Spleen (tissue), 11 donors: ENCODE measurements at regions not wholly inside any gene's neighbourhood (a gene's known extent, or its start where the extent isn't known, plus 50 kb on each side); places are given as distances from the start of the nearest gene placed in this dataset.

Experiments used
- DNase-seq: peaks from one replicate; pipeline ENCODE4 v3.0.0-alpha.2; 2020
- H3K27ac ChIP-seq, 8 donors: fragments of 200-600 bp; sonication (generic) in 7 of 8; 1 replicate in 4 of 8; 2 replicates in 4 of 8; pipeline versions ENCODE4 v1.5.0 to v1.8.0; 2016 to 2021; ENCODE audit warnings: inconsistent platforms in 4 of 8, mild to moderate bottlenecking in 4 of 8, moderate library complexity in 1 of 8
- H3K27me3 ChIP-seq, 7 donors: fragments of 200-600 bp; sonication (generic) in 6 of 7; replicated peaks in 1 of 7; 1 replicate in 4 of 7; 2 replicates in 3 of 7; pipeline versions ENCODE4 v1.5.0 to v1.8.0; 2016 to 2021; ENCODE audit warnings: inconsistent platforms in 3 of 7, mild to moderate bottlenecking in 1 of 7
- H3K36me3 ChIP-seq, 6 donors: fragments of 200-600 bp; sonication (generic) in 5 of 6; 1 replicate in 4 of 6; 2 replicates in 2 of 6; pipeline versions ENCODE4 v1.5.0 to v1.8.0; 2016 to 2021; ENCODE audit warnings: inconsistent platforms in 2 of 6
- H3K4me1 ChIP-seq, 6 donors: fragments of 200-600 bp; sonication (generic) in 5 of 6; 1 replicate in 3 of 6; 2 replicates in 3 of 6; pipeline versions ENCODE4 v1.5.0 to v1.8.0; 2016 to 2021; ENCODE audit warnings: inconsistent platforms in 3 of 6
- H3K4me3 ChIP-seq, 8 donors: fragments of 200-600 bp; sonication (generic) in 7 of 8; 1 replicate in 4 of 8; 2 replicates in 4 of 8; pipeline versions ENCODE4 v1.5.0 to v1.8.0; 2016 to 2021; ENCODE audit warnings: inconsistent platforms in 4 of 8, mild to moderate bottlenecking in 4 of 8, moderate library complexity in 2 of 8
- H3K9me3 ChIP-seq, 8 donors: fragments of 200-600 bp; sonication (generic) in 7 of 8; 1 replicate in 4 of 8; 2 replicates in 4 of 8; pipeline versions ENCODE4 v1.5.0 to v1.8.0; 2016 to 2021; ENCODE audit warnings: inconsistent platforms in 4 of 8
- CTCF ChIP-seq, 11 experiments: fragments of 200-600 bp in 7 of 11; fragments of 450-650 bp in 4 of 11; sonication (generic) in 4 of 11; IDR thresholded peaks in 8 of 11; conservative IDR thresholded peaks in 3 of 11; 1 replicate in 7 of 11; 2 replicates in 4 of 11; pipeline versions ENCODE4 v1.4.0 to v1.8.0; 2016 to 2021; ENCODE audit warnings: antibody characterized with exemption in 11 of 11, inconsistent platforms in 4 of 11, mild to moderate bottlenecking in 1 of 11
- POLR2A ChIP-seq, 3 donors: fragments of 450-650 bp; IDR thresholded peaks; one replicate each; pipeline ENCODE4 v1.5.1; 2017; ENCODE audit warnings: antibody characterized with exemption in 3 of 3, mild to moderate bottlenecking in 1 of 3
- POLR2AphosphoS5 ChIP-seq, 3 donors: sonication (generic); formaldehyde crosslinking; IDR thresholded peaks; one replicate each; pipeline ENCODE4 v1.5.1; 2017; ENCODE audit warnings: antibody characterized with exemption in 3 of 3
- WGBS, 5 donors: extraction: QIAGEN DNeasy Blood & Tissue Kit in 3 of 5; methylation state at CpG; one replicate each; pipeline versions ENCODE4 v1.1.5 to v1.1.7; 2013 to 2018; 5-methylcytosine and 5-hydroxymethylcytosine counted together
- intact Hi-C: fragments of 100-400 bp; cut with DNase I; formaldehyde crosslinking; loops from one replicate; pipeline ENCODE4 v1.15.0; 2023; ENCODE audit warnings: low total_unique reads
- donor health status: healthy with polysubstance abuse.
- donor health status: DM: no; HTN: no; CAD: no; lungs with moderate emphysema.
- donor health status: DM: no; HTN: no; CAD: no.
- donor health status: Bipolar disorder and iron deficiency.
- donor health status: healthy.
- donor health status: DM: no; HTN: no; CAD: no.
- donor health status: DM: yes; HTN: yes; CAD: no.

GRCh38 chr2:122100756-122101155 lies 345.3 kb downstream of the TSN start:
- H3K27me3 ChIP-seq, result peaks cover 0 to 4% (median 0%) of the 10 kb centered on the region in 7 donors
- no peaks in the 10 kb centered on the region for H3K4me1 ChIP-seq
- H3K36me3 ChIP-seq, result no peaks in the 10 kb centered on the region
- DNase-seq, result no peak
- no peak for TF ChIP-seq POLR2AphosphoS5 (IDR thresholded peaks at IDR 0.05)
- TF ChIP-seq CTCF (IDR thresholded peaks at IDR 0.05 in 8 of 11, conservative IDR thresholded peaks at IDR 0.05 in 3 of 11), result no peak
- no peak for TF ChIP-seq POLR2A (IDR thresholded peaks at IDR 0.05)
- no peaks in the 10 kb centered on the region for H3K9me3 ChIP-seq
- intact Hi-C loops, result no loop called here
- no peak overlapping the region for H3K4me3 ChIP-seq
- H3K27ac ChIP-seq, result no peak overlapping the region

- no peaks in the 10 kb centered on the region for H3K4me1 ChIP-seq
- H3K9me3 ChIP-seq, result no peaks in the 10 kb centered on the region
- H3K4me3 ChIP-seq, result no peak overlapping the region
- H3K27ac ChIP-seq, result no peak overlapping the region
- H3K27me3 ChIP-seq, result peaks cover 0 to 4% (median 0%) of the 10 kb centered on the region in 7 donors
- no peaks in the 10 kb centered on the region for H3K36me3 ChIP-seq
- DNase-seq, result no peak
- intact Hi-C loops, result no loop called here
- WGBS, 5 donors, result 83 to 92% (median 87%) methylated on average over 5 of the region's 5 CpGs
- TF ChIP-seq CTCF (IDR thresholded peaks at IDR 0.05 in 8 of 11, conservative IDR thresholded peaks at IDR 0.05 in 3 of 11) (no peak), POLR2A (IDR thresholded peaks at IDR 0.05) (no peak), POLR2AphosphoS5 (IDR thresholded peaks at IDR 0.05) (no peak)
Observed at GRCh38 chr2:122101319-122101718, 345.9 kb downstream of the TSN start.

DNA sequence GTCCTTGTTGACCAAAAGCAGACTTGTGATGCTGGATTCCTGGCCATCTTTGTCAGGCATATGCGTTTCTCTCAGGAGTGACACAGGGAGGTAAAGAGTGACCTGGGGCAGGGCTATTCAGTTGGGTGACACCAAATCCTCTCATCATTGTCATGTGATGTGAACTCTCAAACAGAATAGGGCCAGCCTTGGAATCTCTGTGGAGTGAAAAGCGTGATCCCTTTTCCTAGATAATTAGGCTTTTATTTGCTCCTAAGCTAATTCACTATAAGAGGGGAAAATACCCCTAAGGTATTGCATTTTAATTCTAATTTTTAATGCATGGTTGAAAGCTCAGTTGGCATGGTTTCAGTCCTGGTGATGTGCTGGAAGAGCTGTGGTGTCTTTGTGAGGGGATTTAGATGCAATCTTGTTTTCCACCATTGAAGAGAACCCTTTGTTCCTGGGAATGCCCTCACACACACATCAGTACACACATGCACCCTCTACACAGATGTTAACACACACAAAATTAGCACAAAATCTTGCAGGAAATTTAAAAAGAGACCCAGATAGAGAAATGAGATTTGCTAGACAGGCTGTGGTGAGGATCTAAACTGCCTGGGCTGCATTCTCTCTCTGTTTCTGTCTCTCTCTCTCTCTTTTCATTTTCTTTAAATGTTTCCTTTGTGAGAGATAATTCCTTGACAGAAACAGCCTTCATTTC lies 349.9 kb downstream of the TSN start:
- TF ChIP-seq POLR2A (IDR thresholded peaks at IDR 0.05) (no peak), CTCF (IDR thresholded peaks at IDR 0.05 in 8 of 11, conservative IDR thresholded peaks at IDR 0.05 in 3 of 11) (no peak), POLR2AphosphoS5 (IDR thresholded peaks at IDR 0.05) (no peak)
- Histone ChIP-seq H3K9me3 (no peaks in the 10 kb centered on the region), H3K4me1 (no peaks in the 10 kb centered on the region), H3K36me3 (no peaks in the 10 kb centered on the region), H3K4me3 (no peak overlapping the region), H3K27ac (no peak overlapping the region), H3K27me3 (peaks cover 0 to 3% (median 0%) of the 10 kb centered on the region in 7 donors)
- 77 to 95% (median 84%) methylated on average over 2 of the region's 2 CpGs for WGBS, 5 donors
- intact Hi-C loops, result no loop called here
- no peak for DNase-seq

DNA sequence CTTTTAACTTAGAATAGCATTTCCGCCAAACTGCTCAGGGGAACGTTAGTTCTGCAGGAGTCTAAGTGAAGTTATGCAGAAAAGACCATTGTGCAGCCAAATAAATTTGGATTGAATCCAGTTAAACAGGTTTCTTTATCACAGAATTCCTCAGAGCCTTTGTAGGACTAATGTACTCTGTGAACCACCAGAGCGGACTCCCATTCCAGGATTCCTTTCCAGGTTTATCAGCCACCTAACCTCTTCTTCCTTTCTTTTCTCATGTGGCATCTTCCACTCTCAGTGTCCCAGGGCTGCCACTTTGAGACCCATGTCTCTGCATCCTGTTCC lies 350.4 kb downstream of the TSN start:
- TF ChIP-seq POLR2AphosphoS5 (IDR thresholded peaks at IDR 0.05) (no peak), POLR2A (IDR thresholded peaks at IDR 0.05) (no peak), CTCF (IDR thresholded peaks at IDR 0.05 in 8 of 11, conservative IDR thresholded peaks at IDR 0.05 in 3 of 11) (no peak)
- Histone ChIP-seq H3K9me3 (no peaks in the 10 kb centered on the region), H3K4me3 (no peak overlapping the region), H3K27me3 (peaks cover 0 to 3% (median 0%) of the 10 kb centered on the region in 7 donors), H3K36me3 (no peaks in the 10 kb centered on the region), H3K4me1 (no peaks in the 10 kb centered on the region), H3K27ac (no peak overlapping the region)
- WGBS, 5 donors, result 45 to 59% (median 53%) methylated on average over 3 of the region's 3 CpGs
- intact Hi-C loops, result no loop called here
- DNase-seq, result no peak
